Tibial nerve (tissue), 4 donors: ENCODE measurements at regions not wholly inside any gene's neighbourhood (a gene's known extent, or its start where the extent isn't known, plus 50 kb on each side); places are given as distances from the start of the nearest gene placed in this dataset.

ENCODE experiments used
- DNase-seq, 2 donors: peaks; one replicate each; pipeline ENCODE4 v3.0.0-alpha.2; 2019; ENCODE audit warnings: low spot score in 2 of 2
- H3K27ac ChIP-seq, 4 donors: fragments of 200-600 bp; sonication (generic) in 3 of 4; one replicate each; pipeline ENCODE4 v1.5.1; 2017 to 2019; ENCODE audit warnings: mild to moderate bottlenecking in 1 of 4
- H3K27me3 ChIP-seq, 2 donors: fragments of 200-600 bp; sonication (generic) in 1 of 2; one replicate each; pipeline versions ENCODE4 v1.5.1 to v1.6.0; 2017 to 2019
- H3K36me3 ChIP-seq, 3 donors: fragments of 200-600 bp; sonication (generic); one replicate each; pipeline ENCODE4 v1.5.1; 2018 to 2019
- H3K4me1 ChIP-seq, 4 donors: fragments of 200-600 bp; sonication (generic) in 3 of 4; one replicate each; pipeline ENCODE4 v1.5.1; 2017 to 2019
- H3K4me3 ChIP-seq, 4 donors: fragments of 200-600 bp; sonication (generic) in 3 of 4; one replicate each; pipeline ENCODE4 v1.5.1; 2017 to 2019; ENCODE audit warnings: mild to moderate bottlenecking in 1 of 4, moderate library complexity in 1 of 4
- H3K9me3 ChIP-seq, 4 donors: fragments of 200-600 bp; sonication (generic) in 3 of 4; one replicate each; pipeline ENCODE4 v1.5.1; 2017 to 2019
- EP300 ChIP-seq, 2 donors: sonication (generic); formaldehyde crosslinking; IDR thresholded peaks; one replicate each; pipeline ENCODE4 v1.6.1; 2017; ENCODE audit warnings: antibody characterized with exemption in 2 of 2, mild to moderate bottlenecking in 1 of 2
- POLR2A ChIP-seq, 2 donors: fragments of 450-650 bp; IDR thresholded peaks; one replicate each; pipeline ENCODE4 v1.6.1; 2017; ENCODE audit warnings: antibody characterized with exemption in 2 of 2, mild to moderate bottlenecking in 2 of 2, moderate library complexity in 2 of 2
- WGBS, 2 donors: methylation state at CpG; one replicate each; pipeline ENCODE4 v1.1.5; 2018; 5-methylcytosine and 5-hydroxymethylcytosine counted together
- TF ChIP-seq, protein P1 (sequence below), 5 experiments: fragments of 200-600 bp in 3 of 5; fragments of 450-650 bp in 2 of 5; sonication (generic) in 3 of 5; IDR thresholded peaks; one replicate each; pipeline ENCODE4 v1.5.1; 2016 to 2019; ENCODE audit warnings: antibody characterized with exemption in 5 of 5, mild to moderate bottlenecking in 3 of 5, moderate library complexity in 2 of 5

DNA sequence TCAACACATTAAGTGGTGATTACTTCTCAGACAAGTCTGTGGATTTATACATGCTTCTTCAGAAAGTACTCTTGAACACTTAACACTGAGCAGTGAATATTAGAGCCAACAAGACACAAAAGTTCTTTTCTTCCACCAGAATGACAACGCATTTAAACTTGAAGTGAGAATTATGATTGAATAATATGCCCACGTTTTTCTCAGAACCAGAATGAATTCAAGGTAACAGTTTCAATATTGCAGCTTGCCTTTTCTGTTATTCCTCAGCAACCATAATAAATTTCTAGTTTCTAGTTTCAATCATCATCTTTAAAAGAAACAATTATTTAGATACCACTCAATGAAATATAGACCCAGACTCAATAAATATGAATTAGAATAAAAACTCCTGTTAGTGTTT lies 547.0 kb downstream of the NUP35 start:
- no peak for DNase-seq
- Histone ChIP-seq H3K4me3 (no peak overlapping the region), H3K36me3 (no peaks in the 10 kb centered on the region), H3K9me3 (no peaks in the 10 kb centered on the region), H3K4me1 (no peaks in the 10 kb centered on the region), H3K27me3 (no peaks in the 10 kb centered on the region), H3K27ac (no peak overlapping the region)
- TF ChIP-seq, protein P1, sequence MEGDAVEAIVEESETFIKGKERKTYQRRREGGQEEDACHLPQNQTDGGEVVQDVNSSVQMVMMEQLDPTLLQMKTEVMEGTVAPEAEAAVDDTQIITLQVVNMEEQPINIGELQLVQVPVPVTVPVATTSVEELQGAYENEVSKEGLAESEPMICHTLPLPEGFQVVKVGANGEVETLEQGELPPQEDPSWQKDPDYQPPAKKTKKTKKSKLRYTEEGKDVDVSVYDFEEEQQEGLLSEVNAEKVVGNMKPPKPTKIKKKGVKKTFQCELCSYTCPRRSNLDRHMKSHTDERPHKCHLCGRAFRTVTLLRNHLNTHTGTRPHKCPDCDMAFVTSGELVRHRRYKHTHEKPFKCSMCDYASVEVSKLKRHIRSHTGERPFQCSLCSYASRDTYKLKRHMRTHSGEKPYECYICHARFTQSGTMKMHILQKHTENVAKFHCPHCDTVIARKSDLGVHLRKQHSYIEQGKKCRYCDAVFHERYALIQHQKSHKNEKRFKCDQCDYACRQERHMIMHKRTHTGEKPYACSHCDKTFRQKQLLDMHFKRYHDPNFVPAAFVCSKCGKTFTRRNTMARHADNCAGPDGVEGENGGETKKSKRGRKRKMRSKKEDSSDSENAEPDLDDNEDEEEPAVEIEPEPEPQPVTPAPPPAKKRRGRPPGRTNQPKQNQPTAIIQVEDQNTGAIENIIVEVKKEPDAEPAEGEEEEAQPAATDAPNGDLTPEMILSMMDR (IDR thresholded peaks at IDR 0.05): no peak
- no peak for TF ChIP-seq EP300 (IDR thresholded peaks at IDR 0.05)
- TF ChIP-seq POLR2A (IDR thresholded peaks at IDR 0.05): no peak
- 48 to 63% methylated on average over 2 of the region's 2 CpGs for WGBS, 2 donors

DNA sequence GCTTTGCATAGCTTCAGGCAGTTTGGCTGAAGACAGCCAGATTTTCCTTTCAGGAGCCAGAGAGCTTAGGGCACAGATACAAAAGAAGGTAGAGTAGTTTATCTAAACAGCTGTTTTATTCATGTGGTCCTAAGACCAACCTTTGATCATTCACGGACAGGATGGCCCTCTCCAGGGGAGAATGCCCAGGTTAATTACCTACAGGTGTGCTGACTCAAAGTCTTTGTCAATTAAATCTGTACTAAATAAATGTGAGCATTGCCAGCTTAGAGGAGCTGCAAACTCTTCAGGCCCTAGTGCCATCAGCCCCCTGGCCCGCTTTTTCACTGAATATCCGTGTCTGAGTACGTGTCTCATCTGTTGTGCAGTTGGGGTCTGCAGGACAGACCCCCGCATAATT lies 554.7 kb downstream of the NUP35 start:
- TF ChIP-seq, protein P1 (IDR thresholded peaks at IDR 0.05): no peak
- TF ChIP-seq POLR2A (IDR thresholded peaks at IDR 0.05) (no peak), EP300 (IDR thresholded peaks at IDR 0.05) (no peak)
- H3K36me3 ChIP-seq: no peaks in the 10 kb centered on the region
- no peaks in the 10 kb centered on the region for H3K9me3 ChIP-seq
- no peaks in the 10 kb centered on the region for H3K4me1 ChIP-seq
- H3K27ac ChIP-seq: no peak overlapping the region
- no peaks in the 10 kb centered on the region for H3K27me3 ChIP-seq
- H3K4me3 ChIP-seq: no peak overlapping the region
- no peak for DNase-seq
- WGBS, 2 donors: 77 to 82% methylated on average over 5 of the region's 5 CpGs

DNA sequence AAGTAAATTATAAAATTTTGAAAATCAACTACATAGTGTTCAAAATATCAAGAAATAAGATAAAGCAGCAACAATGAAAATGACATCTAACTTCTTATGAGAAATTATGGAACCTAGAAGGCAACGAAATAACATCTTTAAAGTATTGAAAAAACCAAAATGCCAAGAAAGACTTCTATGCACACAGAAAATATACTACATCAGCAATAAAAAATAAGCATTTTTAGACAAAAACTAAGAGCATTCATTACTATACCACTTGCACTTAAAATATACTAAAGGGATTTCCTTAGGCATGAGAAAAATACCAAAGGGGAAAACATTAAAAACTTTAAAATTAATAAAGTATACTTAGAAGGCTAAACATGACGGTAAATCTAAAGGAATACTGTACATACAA lies 556.3 kb downstream of the NUP35 start:
- no peaks in the 10 kb centered on the region for H3K36me3 ChIP-seq
- no peaks in the 10 kb centered on the region for H3K4me1 ChIP-seq
- H3K9me3 ChIP-seq: peaks cover 0 to 4% (median 0%) of the 10 kb centered on the region in 4 donors
- H3K4me3 ChIP-seq: no peak overlapping the region
- H3K27ac ChIP-seq: no peak overlapping the region
- H3K27me3 ChIP-seq: no peaks in the 10 kb centered on the region
- 63 to 64% methylated on average over 2 of the region's 2 CpGs for WGBS, 2 donors
- no peak for DNase-seq
- TF ChIP-seq, protein P1 (IDR thresholded peaks at IDR 0.05): no peak
- TF ChIP-seq POLR2A (IDR thresholded peaks at IDR 0.05) (no peak), EP300 (IDR thresholded peaks at IDR 0.05) (no peak)

DNA sequence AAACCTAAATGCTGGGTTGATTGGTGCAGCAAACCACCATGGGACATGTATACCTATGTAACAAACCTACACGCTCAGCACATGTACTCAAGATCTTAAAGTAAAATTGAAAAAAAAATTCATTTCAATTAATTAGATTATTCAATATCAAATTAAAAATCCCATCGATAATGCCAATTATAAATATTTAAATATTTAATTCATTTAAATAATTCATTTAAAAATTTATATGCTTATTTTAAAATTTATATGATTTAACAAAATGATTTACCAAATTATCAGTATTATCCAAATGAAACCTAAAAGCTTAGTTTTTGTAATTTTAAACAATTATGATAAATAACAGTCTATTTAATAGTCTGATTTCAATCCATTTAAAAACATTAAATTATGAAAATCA lies 560.4 kb downstream of the NUP35 start:
- DNase-seq: no peak
- H3K4me1 ChIP-seq: no peaks in the 10 kb centered on the region
- no peaks in the 10 kb centered on the region for H3K36me3 ChIP-seq
- 92 to 95% methylated on average over 2 of the region's 2 CpGs for WGBS, 2 donors
- H3K9me3 ChIP-seq: peaks cover 0 to 4% (median 0%) of the 10 kb centered on the region in 4 donors
- no peak for TF ChIP-seq EP300 (IDR thresholded peaks at IDR 0.05)
- TF ChIP-seq, protein P1 (IDR thresholded peaks at IDR 0.05): no peak
- TF ChIP-seq POLR2A (IDR thresholded peaks at IDR 0.05): no peak
- no peak overlapping the region for H3K27ac ChIP-seq
- H3K27me3 ChIP-seq: no peaks in the 10 kb centered on the region
- H3K4me3 ChIP-seq: no peak overlapping the region

DNA sequence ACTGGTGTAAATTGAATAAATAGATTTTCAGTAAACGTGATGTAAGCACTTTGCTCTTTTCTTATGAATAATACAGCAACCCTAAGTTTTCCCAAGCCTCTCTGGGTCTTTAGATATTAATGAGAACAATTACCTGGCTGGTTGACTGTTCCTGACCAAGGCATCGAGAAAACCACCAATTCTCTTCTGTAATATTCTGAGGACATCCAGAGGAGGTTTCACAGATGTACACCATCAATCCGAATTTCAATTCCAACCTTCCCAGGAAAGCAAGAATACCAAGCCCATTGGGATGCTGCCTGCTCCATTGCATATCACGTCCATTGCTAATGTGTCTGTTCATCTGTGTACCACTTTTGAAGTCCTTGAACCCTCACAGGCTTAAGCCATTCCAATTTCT lies 571.8 kb downstream of the NUP35 start:
- TF ChIP-seq EP300 (IDR thresholded peaks at IDR 0.05): no peak
- no peak for TF ChIP-seq POLR2A (IDR thresholded peaks at IDR 0.05)
- TF ChIP-seq, protein P1 (IDR thresholded peaks at IDR 0.05): no peak
- Histone ChIP-seq H3K27me3 (no peaks in the 10 kb centered on the region), H3K36me3 (no peaks in the 10 kb centered on the region), H3K9me3 (peaks cover 0 to 20% (median 0%) of the 10 kb centered on the region in 4 donors), H3K4me1 (no peaks in the 10 kb centered on the region), H3K27ac (no peak overlapping the region), H3K4me3 (no peak overlapping the region)
- DNase-seq: no peak
- WGBS, 2 donors: 59 to 62% methylated on average over 4 of the region's 4 CpGs
